D721Med (cell line): ENCODE measurements at regions not wholly inside any gene's neighbourhood (a gene's known extent, or its start where the extent isn't known, plus 50 kb on each side); places are given as distances from the start of the nearest gene placed in this dataset.
"Not testable (repeated sequence)": the region's sequence is repeated elsewhere in the genome, so short reads cannot be mapped to it uniquely, and the experiment has no call there.

ENCODE experiments used
- DNase-seq: peaks from one replicate; pipeline ENCODE4 v3.0.0; 2011; ENCODE audit warnings: low spot score; ENCODE audit not compliant: insufficient read length
- FAIRE-seq: peaks from 2 replicates; lab custom pipeline; 2011; peaks lifted over from hg19 to GRCh38; lab: Jason Lieb, UNC
- TF ChIP-seq, protein P1 (sequence below): IDR thresholded peaks from 2 replicates; pipeline ENCODE4 v1.5.1; 2012; ENCODE audit warnings: mild to moderate bottlenecking, control low read depth; ENCODE audit not compliant: insufficient read depth; ENCODE audit errors: missing control alignments

GRCh38 chr13:23965346-23965745, 68.0 kb upstream of the C1QTNF9B start:
- FAIRE-seq (no peak), DNase-seq (no peak)
- TF ChIP-seq, protein P1, sequence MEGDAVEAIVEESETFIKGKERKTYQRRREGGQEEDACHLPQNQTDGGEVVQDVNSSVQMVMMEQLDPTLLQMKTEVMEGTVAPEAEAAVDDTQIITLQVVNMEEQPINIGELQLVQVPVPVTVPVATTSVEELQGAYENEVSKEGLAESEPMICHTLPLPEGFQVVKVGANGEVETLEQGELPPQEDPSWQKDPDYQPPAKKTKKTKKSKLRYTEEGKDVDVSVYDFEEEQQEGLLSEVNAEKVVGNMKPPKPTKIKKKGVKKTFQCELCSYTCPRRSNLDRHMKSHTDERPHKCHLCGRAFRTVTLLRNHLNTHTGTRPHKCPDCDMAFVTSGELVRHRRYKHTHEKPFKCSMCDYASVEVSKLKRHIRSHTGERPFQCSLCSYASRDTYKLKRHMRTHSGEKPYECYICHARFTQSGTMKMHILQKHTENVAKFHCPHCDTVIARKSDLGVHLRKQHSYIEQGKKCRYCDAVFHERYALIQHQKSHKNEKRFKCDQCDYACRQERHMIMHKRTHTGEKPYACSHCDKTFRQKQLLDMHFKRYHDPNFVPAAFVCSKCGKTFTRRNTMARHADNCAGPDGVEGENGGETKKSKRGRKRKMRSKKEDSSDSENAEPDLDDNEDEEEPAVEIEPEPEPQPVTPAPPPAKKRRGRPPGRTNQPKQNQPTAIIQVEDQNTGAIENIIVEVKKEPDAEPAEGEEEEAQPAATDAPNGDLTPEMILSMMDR, result no peak

GRCh38 chr13:23966221-23966690, 69.0 kb upstream of the C1QTNF9B start:
- TF ChIP-seq, protein P1, result no peak
- DNase-seq (no peak), FAIRE-seq (no peak)

DNA sequence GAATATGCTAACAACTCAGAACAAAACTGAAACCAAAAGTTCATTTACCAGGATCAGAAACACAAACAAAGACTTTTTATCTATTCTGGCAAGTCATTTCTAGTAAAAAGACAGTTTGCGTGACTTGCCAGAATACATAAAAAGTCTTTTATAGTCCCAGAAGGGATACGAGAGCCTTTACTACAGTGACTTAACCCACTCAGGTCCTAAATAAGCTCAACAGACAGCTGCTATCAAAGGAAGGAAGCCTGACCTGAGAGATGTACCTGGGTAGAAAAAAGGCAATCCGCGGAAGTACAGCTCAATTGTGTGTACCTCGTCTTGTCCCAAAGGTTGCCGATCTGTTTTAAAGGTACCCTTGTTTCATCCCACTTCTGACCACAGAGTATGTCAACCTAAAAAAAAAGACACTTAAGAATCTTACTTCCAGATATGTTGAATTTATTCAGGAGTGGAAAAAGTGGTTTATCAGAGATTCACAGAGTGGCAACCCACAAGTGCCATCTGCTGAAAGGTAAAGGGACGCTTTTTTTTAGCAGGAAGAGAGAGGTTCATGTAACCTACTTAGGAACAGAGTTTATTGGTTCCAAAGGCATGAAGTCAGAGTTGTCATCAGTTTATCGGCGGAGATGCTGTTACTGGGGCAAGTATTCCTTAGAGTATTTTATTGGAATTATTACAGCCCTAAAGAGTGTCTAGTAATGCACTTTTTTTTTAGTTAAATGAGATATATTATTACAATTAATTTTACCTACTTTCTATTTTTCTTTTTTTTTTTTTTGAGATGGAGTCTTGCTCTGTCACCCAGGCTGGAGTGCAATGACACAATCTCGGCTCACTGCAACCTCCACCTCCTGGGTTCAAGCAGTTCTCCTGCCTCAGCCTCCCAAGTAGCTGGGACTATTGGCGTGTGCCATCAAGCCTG, 69.7 kb upstream of the C1QTNF9B start:
- FAIRE-seq, result no peak
- TF ChIP-seq, protein P1, result no peak
- no peak for DNase-seq

DNA sequence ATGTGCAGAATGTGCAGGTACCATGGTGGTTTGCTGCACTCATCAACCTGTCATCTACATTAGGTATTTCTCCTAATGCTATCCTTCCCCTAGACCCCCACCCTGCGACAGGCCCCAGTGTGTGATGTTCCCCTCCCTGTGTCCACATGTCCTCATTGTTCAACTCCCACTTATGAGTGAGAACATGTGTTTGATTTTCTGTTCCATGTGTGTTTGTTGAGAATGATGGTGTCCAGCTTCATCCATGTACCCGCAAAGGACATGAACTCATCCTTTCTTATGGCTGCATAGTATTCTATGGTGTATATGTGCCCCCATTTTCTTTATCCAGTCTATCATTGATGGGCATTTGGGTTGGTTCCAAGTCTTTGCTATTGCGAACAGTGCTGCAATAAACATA, 70.5 kb upstream of the C1QTNF9B start:
- not testable (repeated sequence) for DNase-seq, FAIRE-seq

GRCh38 chr13:23969647-23970046, 72.3 kb upstream of the C1QTNF9B start:
- FAIRE-seq (no peak), DNase-seq (no peak)

DNA sequence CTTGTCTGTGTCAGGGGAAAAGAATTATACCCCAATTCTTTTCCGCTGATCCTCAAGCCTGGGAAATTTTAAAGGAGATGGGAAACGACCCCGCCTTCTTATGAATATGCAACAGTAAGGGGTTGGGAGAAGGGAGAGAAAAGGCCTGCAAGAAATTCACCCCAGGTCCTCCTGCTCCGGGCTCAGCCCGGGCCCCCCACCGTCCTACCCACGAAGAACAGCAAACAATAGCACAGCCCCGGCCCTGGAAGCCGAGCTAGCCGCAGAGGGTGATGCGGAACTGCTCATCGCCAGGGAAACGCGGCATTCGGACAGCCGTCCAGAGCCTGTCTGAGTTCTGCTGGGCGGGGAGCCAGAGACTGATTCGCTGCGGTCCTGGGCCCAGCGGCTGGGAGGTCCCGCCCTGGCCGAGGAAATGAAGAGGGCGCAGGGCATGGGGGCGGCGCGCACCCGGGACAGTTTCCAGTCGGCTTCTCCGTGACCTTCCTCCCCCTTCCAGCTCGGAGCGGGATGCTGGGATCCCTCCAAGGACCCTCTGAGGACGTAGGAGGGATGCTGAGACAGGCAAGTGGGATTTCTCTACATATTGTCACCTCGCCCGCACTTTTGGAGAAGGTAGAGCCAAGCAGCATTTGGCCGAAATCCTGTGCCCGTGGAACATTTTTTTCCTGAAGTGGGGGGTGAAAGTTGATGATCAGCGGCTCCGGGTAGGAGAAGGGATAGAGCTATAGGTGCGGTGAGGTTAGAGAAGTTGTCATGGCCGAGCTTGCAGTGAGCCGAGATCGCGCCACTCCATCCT, 82.3 kb upstream of the C1QTNF9B start:
- DNase-seq (no peak), FAIRE-seq (no peak)
- TF ChIP-seq, protein P1, result no peak

More at GRCh38 chr13:23969647-23970046, 72.3 kb upstream of the C1QTNF9B start:
- TF ChIP-seq, protein P1, result no peak

GRCh38 chr13:23980160-23980551, 82.9 kb upstream of the C1QTNF9B start:
- TF ChIP-seq, protein P1, result no peak
- DNase-seq, result peak; percentile 26
- FAIRE-seq, result no peak
